Upper lobe of left lung (tissue), 6 donors: ENCODE measurements at regions not wholly inside any gene's neighbourhood (a gene's known extent, or its start where the extent isn't known, plus 50 kb on each side); places are given as distances from the start of the nearest gene placed in this dataset.

ENCODE experiments used
- ATAC-seq, 2 donors: fragments of 200-7000 bp; cut with Tn5 transposase; one replicate each; pipeline ENCODE4 v1.9.1; 2022; ENCODE audit warnings: mild to moderate bottlenecking in 2 of 2, moderate library complexity in 2 of 2; ENCODE audit not compliant: low FRiP score in 2 of 2
- DNase-seq, 2 donors: peaks; one replicate each; pipeline ENCODE4 v3.0.0-alpha.2; 2019 to 2020
- H3K27ac ChIP-seq, 4 donors: fragments of 200-600 bp; sonication (generic); one replicate each; pipeline ENCODE4 v1.5.1; 2016 to 2019
- H3K27me3 ChIP-seq, 4 donors: fragments of 200-600 bp; sonication (generic); one replicate each; pipeline ENCODE4 v1.5.1; 2017 to 2019
- H3K36me3 ChIP-seq, 4 donors: fragments of 200-600 bp; sonication (generic); one replicate each; pipeline ENCODE4 v1.5.1; 2016 to 2019
- H3K4me1 ChIP-seq, 4 donors: fragments of 200-600 bp; sonication (generic); one replicate each; pipeline ENCODE4 v1.5.1; 2018 to 2019
- H3K4me3 ChIP-seq, 4 donors: fragments of 200-600 bp; sonication (generic); one replicate each; pipeline ENCODE4 v1.5.1; 2017 to 2019; ENCODE audit warnings: mild to moderate bottlenecking in 2 of 4, moderate library complexity in 1 of 4
- H3K9me3 ChIP-seq, 4 donors: fragments of 200-600 bp; sonication (generic); one replicate each; pipeline ENCODE4 v1.5.1; 2018 to 2019
- EP300 ChIP-seq, 4 donors: sonication (generic); formaldehyde crosslinking; IDR thresholded peaks; one replicate each; pipeline ENCODE4 v1.5.1; 2017; ENCODE audit warnings: antibody characterized with exemption in 4 of 4, control low read depth in 2 of 4
- POLR2A ChIP-seq, 4 donors: fragments of 450-650 bp; IDR thresholded peaks; one replicate each; pipeline ENCODE4 v1.5.1; 2016 to 2017; ENCODE audit warnings: antibody characterized with exemption in 4 of 4, mild to moderate bottlenecking in 2 of 4
- POLR2AphosphoS5 ChIP-seq, 2 donors: sonication (generic); formaldehyde crosslinking; IDR thresholded peaks; one replicate each; pipeline ENCODE4 v1.5.1; 2017; ENCODE audit warnings: antibody characterized with exemption in 2 of 2
- whole genome bisulfite sequencing, 2 donors: methylation state at CpG; one replicate each; pipeline ENCODE4 v1.1.5; 2017 to 2018; 5-methylcytosine and 5-hydroxymethylcytosine counted together
- TF ChIP-seq, protein P1 (sequence below), 6 experiments: fragments of 450-650 bp in 4 of 6; fragments of 200-600 bp in 2 of 6; sonication (generic) in 2 of 6; IDR thresholded peaks; one replicate each; pipeline ENCODE4 v1.5.1; 2016 to 2019; ENCODE audit warnings: antibody characterized with exemption in 6 of 6
- donor health status: DM: no; HTN: no; CAD: no; lungs with moderate emphysema.
- donor health status: DM: no; HTN: yes; CAD: no; lungs with severe emphysema.

DNA sequence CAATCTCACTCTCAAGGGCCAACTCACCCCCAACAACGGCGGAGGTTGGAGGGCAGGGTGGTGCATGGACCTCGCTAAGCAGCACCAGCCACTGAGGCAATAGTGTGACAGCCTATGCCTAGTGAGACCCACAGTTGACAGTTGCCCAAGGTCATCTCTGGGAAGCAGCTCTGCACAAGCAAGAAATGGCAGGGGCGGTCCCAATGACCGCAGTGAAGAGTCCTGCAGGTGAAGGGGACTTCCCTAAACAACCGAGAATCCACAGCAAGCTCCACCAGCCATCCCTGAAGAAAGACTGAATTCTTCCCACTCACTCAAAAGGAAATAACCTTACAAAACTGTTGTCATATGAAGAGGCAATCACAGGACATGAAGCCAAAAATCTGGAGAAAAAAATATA is 313.4 kb upstream of the ID2 start:
- Histone ChIP-seq H3K4me3 (no peak overlapping the region), H3K4me1 (no peaks in the 10 kb centered on the region), H3K27me3 (no peaks in the 10 kb centered on the region), H3K36me3 (no peaks in the 10 kb centered on the region), H3K9me3 (no peaks in the 10 kb centered on the region), H3K27ac (no peak overlapping the region)
- no peak for DNase-seq
- ATAC-seq = no peak
- TF ChIP-seq, protein P1, sequence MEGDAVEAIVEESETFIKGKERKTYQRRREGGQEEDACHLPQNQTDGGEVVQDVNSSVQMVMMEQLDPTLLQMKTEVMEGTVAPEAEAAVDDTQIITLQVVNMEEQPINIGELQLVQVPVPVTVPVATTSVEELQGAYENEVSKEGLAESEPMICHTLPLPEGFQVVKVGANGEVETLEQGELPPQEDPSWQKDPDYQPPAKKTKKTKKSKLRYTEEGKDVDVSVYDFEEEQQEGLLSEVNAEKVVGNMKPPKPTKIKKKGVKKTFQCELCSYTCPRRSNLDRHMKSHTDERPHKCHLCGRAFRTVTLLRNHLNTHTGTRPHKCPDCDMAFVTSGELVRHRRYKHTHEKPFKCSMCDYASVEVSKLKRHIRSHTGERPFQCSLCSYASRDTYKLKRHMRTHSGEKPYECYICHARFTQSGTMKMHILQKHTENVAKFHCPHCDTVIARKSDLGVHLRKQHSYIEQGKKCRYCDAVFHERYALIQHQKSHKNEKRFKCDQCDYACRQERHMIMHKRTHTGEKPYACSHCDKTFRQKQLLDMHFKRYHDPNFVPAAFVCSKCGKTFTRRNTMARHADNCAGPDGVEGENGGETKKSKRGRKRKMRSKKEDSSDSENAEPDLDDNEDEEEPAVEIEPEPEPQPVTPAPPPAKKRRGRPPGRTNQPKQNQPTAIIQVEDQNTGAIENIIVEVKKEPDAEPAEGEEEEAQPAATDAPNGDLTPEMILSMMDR (IDR thresholded peaks at IDR 0.05) = no peak
- TF ChIP-seq POLR2AphosphoS5 (IDR thresholded peaks at IDR 0.05) = no peak
- TF ChIP-seq EP300 (IDR thresholded peaks at IDR 0.05) = no peak
- TF ChIP-seq POLR2A (IDR thresholded peaks at IDR 0.05) = no peak
- WGBS, 2 donors = 93 to 100% methylated on average over 6 of the region's 6 CpGs

DNA sequence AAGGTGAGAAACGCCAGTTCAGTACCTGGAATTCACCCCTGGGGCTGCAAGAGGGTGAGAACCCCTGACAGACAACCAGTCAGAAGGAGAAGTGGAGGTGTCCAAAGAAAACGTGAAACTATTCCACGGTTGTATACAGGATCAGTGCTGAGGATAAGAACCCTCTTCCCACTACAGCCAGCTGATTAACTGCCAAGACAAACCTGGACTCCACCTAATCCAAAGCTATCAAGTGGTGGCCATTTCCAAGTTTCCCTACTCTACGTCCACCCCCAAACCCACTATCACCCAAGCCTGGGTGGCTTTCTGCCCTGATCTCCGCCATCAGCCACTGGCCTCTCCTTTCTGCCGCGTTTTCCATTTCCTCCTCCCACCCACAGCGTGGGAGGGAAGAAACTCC is 312.3 kb upstream of the ID2 start:
- Histone ChIP-seq H3K9me3 (no peaks in the 10 kb centered on the region), H3K4me1 (no peaks in the 10 kb centered on the region), H3K36me3 (no peaks in the 10 kb centered on the region), H3K4me3 (no peak overlapping the region), H3K27ac (no peak overlapping the region), H3K27me3 (no peaks in the 10 kb centered on the region)
- DNase-seq (no peak), ATAC-seq (no peak)
- TF ChIP-seq POLR2A (IDR thresholded peaks at IDR 0.05) (no peak), EP300 (IDR thresholded peaks at IDR 0.05) (no peak), POLR2AphosphoS5 (IDR thresholded peaks at IDR 0.05) (no peak)
- TF ChIP-seq, protein P1 (IDR thresholded peaks at IDR 0.05) = no peak
- 90 to 94% methylated on average over 8 of the region's 8 CpGs for WGBS, 2 donors

DNA sequence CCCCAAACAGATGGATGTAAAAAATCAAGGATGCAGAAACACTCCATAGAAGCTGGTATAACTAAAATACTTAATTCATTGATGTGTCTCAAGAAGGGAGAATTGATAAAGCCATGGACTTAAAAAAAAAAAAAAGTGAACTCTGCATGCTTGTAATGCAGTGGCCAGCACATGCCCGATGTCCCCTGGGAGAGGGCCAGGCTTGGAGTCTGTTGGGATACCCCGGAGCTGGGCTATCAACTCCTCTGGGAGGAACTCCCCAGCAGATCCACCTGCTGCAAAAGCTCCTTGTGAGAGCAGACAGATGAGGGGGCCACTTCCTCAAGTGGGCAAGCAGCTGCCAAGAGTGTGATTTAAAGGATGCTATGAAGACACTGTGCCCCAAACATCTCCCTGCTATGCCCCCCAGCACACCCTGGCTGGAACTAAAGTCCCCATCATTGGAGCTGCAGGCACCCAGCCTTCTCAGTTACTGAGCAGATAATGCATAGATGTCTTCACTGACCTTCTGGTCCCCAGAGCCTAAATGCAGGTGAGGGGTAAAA is 311.5 kb upstream of the ID2 start:
- Histone ChIP-seq H3K4me3 (no peak overlapping the region), H3K27ac (no peak overlapping the region), H3K4me1 (no peaks in the 10 kb centered on the region), H3K9me3 (no peaks in the 10 kb centered on the region), H3K27me3 (no peaks in the 10 kb centered on the region), H3K36me3 (no peaks in the 10 kb centered on the region)
- no peak for TF ChIP-seq POLR2A (IDR thresholded peaks at IDR 0.05)
- TF ChIP-seq, protein P1 (IDR thresholded peaks at IDR 0.05) = no peak
- TF ChIP-seq POLR2AphosphoS5 (IDR thresholded peaks at IDR 0.05) = no peak
- no peak for TF ChIP-seq EP300 (IDR thresholded peaks at IDR 0.05)
- DNase-seq (no peak), ATAC-seq (no peak)
- WGBS, 2 donors = 38 to 44% methylated on average over 2 of the region's 2 CpGs

DNA sequence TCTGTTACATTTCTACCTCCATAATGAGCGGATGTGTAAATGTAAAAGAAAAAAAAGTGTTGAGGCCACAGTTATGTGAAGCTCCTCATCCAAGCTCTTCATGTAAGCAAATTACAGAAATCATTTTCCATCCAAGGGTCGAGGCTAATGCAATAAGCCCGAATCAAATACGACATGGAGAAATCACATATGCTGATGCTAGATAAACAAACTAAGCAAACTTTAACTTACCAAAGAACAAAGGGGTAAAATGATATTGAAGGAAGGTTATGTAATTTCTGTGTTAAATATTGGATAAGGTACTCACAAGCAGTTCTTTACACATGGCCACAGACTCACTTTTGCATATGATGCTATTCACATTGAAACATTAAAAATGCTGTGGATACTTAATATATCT is 310.2 kb upstream of the ID2 start:
- no peak overlapping the region for H3K4me3 ChIP-seq
- H3K4me1 ChIP-seq = no peaks in the 10 kb centered on the region
- DNase-seq (no peak), ATAC-seq (no peak)
- WGBS, 2 donors = 70 to 75% methylated on average over 4 of the region's 4 CpGs
- TF ChIP-seq, protein P1 (IDR thresholded peaks at IDR 0.05) = no peak
- TF ChIP-seq POLR2A (IDR thresholded peaks at IDR 0.05) (no peak), POLR2AphosphoS5 (IDR thresholded peaks at IDR 0.05) (no peak), EP300 (IDR thresholded peaks at IDR 0.05) (no peak)
- H3K9me3 ChIP-seq = no peaks in the 10 kb centered on the region
- no peak overlapping the region for H3K27ac ChIP-seq
- no peaks in the 10 kb centered on the region for H3K27me3 ChIP-seq
- no peaks in the 10 kb centered on the region for H3K36me3 ChIP-seq

DNA sequence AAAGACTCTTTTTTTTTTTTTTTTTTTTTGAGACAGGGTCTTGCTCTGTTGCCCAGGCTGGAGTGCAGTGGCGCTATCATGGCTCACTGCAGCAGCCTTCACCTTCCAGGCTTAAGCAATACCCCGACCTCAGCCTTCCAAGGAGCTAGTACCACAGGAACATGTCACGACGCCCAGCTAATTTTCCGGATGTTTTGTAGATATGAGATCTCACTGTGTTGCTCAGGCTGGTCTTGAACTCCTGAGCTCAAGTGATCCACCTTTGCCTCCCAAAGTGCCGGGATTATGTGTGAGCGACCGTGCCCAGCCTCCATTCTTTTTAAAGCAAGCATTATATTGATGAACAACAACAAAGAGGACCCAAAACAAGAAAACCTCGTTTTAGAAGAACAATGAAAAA is 307.1 kb upstream of the ID2 start:
- Histone ChIP-seq H3K27ac (no peak overlapping the region), H3K36me3 (no peaks in the 10 kb centered on the region), H3K9me3 (no peaks in the 10 kb centered on the region), H3K27me3 (no peaks in the 10 kb centered on the region), H3K4me3 (no peak overlapping the region), H3K4me1 (peaks cover 0 to 3% (median 0%) of the 10 kb centered on the region in 4 donors)
- no peak for ATAC-seq
- no peak for DNase-seq
- TF ChIP-seq POLR2A (IDR thresholded peaks at IDR 0.05) (no peak), EP300 (IDR thresholded peaks at IDR 0.05) (no peak), POLR2AphosphoS5 (IDR thresholded peaks at IDR 0.05) (no peak)
- TF ChIP-seq, protein P1 (IDR thresholded peaks at IDR 0.05) = no peak
- 93 to 95% methylated on average over 9 of the region's 9 CpGs for WGBS, 2 donors
